Left ventricle myocardium inferior (tissue), 1 donor: ENCODE measurements at regions not wholly inside any gene's neighbourhood (a gene's known extent, or its start where the extent isn't known, plus 50 kb on each side); places are given as distances from the start of the nearest gene placed in this dataset.

Source experiments
- DNase-seq: peaks from one replicate; pipeline ENCODE4 v3.0.0-alpha.2; 2020
- H3K27ac ChIP-seq: fragments of 200-600 bp; replicated peaks from 2 replicates; pipeline ENCODE4 v1.8.0; 2021
- H3K27me3 ChIP-seq: fragments of 200-600 bp; 2 replicates; pipeline ENCODE4 v1.8.0; 2021; ENCODE audit warnings: low read depth
- H3K36me3 ChIP-seq: fragments of 200-600 bp; 2 replicates; pipeline ENCODE4 v1.8.0; 2021
- H3K4me1 ChIP-seq: fragments of 200-600 bp; 2 replicates; pipeline ENCODE4 v1.8.0; 2021
- H3K4me3 ChIP-seq: fragments of 200-600 bp; 2 replicates; pipeline ENCODE4 v1.8.0; 2021; ENCODE audit warnings: mild to moderate bottlenecking, moderate library complexity
- H3K9me3 ChIP-seq: fragments of 200-600 bp; replicated peaks from 2 replicates; pipeline ENCODE4 v1.8.0; 2021
- CTCF ChIP-seq: fragments of 200-600 bp; IDR thresholded peaks from 2 replicates; pipeline ENCODE4 v1.8.0; 2021; ENCODE audit warnings: antibody characterized with exemption, mild to moderate bottlenecking, borderline replicate concordance
- intact Hi-C: fragments of 100-400 bp; cut with micrococcal nuclease; formaldehyde crosslinking; loops from one replicate; pipeline ENCODE4 v1.11.0; 2022
- donor health status: DM: no; HTN: yes; CAD: no; lungs with severe emphysema.

DNA sequence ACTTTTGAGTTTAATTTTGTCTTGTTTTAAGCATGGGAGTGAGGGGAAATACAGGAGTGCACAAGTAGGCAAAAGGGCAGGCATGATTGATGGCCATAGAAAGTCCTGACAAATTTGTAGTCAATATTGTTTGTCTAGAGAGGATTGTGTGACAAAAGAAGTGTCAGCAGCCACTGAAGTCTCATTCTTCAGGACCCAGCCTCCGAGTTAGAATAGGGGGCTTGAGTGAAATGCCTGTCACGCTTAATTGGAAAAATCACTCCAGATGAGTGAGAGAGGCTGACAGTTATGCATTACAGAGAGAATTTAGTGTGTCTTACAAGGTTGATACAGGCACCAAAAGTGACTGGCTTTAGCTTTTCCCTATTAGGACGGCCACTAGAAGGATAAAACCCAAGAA is 81.9 kb upstream of the RPS23 start:
- H3K27ac ChIP-seq: no peak overlapping the region
- H3K9me3 ChIP-seq: no peaks in the 10 kb centered on the region
- peaks cover 28% of the 10 kb centered on the region for H3K4me1 ChIP-seq
- TF ChIP-seq CTCF: no peak
- no peak for DNase-seq
- intact Hi-C loops: no loop called here
- no peaks in the 10 kb centered on the region for H3K36me3 ChIP-seq
- H3K27me3 ChIP-seq: no peaks in the 10 kb centered on the region
- no peak overlapping the region for H3K4me3 ChIP-seq

- H3K4me1 ChIP-seq: peaks cover 28% of the 10 kb centered on the region
- intact Hi-C loops: loop anchor here (10.0 kb wide), 1 partner anchor 1206 kb away; no protein-coding TSS in a partner anchor
- H3K27ac ChIP-seq: peak overlapping the region; percentile 82
- no peaks in the 10 kb centered on the region for H3K36me3 ChIP-seq
- H3K27me3 ChIP-seq: no peaks in the 10 kb centered on the region
- H3K4me3 ChIP-seq: no peak overlapping the region
- no peak for TF ChIP-seq CTCF
- no peaks in the 10 kb centered on the region for H3K9me3 ChIP-seq
- DNase-seq: no peak
Measured at GRCh38 chr5:82359272-82359671, 81.1 kb upstream of the RPS23 start.

GRCh38 chr5:82358457-82358856 is 80.3 kb upstream of the RPS23 start:
- peaks cover 31% of the 10 kb centered on the region for H3K4me1 ChIP-seq
- no peaks in the 10 kb centered on the region for H3K27me3 ChIP-seq
- H3K9me3 ChIP-seq: no peaks in the 10 kb centered on the region
- no peaks in the 10 kb centered on the region for H3K36me3 ChIP-seq
- intact Hi-C loops: loop anchor here (10.0 kb wide), 1 partner anchor 1206 kb away; no protein-coding TSS in a partner anchor
- DNase-seq: no peak
- H3K4me3 ChIP-seq: no peak overlapping the region
- H3K27ac ChIP-seq: peak overlapping the region; percentile 82
- TF ChIP-seq CTCF: no peak

- Histone ChIP-seq H3K4me3 (peak overlapping the region; percentile 6), H3K4me1 (peaks cover 44% of the 10 kb centered on the region)
- intact Hi-C loops: loop anchor here (10.0 kb wide), 1 partner anchor 1208 kb away; no protein-coding TSS in a partner anchor
Measured at GRCh38 chr5:82356808-82357671, 78.9 kb upstream of the RPS23 start.

DNA sequence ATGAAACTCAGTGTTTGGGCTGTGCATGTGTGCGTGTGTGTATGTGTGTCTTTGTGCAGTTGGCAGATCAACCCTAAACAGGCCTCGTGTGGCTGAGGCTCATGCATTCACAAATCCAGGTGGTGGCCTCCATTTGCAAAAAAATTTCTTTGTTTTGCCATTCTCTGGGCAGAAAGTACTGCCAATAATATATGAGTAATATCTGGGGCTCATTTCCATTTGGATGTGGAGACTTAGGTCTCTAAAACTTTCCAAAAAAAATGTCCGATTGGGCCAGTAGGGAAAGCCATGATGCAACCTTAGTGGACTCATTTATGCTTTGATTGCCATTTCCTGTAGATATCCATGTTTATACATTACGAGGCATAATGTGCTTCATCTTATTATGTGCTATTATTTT is 77.9 kb upstream of the RPS23 start:
- Histone ChIP-seq H3K36me3 (no peaks in the 10 kb centered on the region), H3K4me3 (no peak overlapping the region), H3K9me3 (no peaks in the 10 kb centered on the region), H3K4me1 (peaks cover 46% of the 10 kb centered on the region), H3K27me3 (no peaks in the 10 kb centered on the region), H3K27ac (peak overlapping the region; percentile 82)
- intact Hi-C loops: loop anchor here (10.0 kb wide), 1 partner anchor 1209 kb away; no protein-coding TSS in a partner anchor
- DNase-seq: no peak
- no peak for TF ChIP-seq CTCF

More at GRCh38 chr5:82356808-82357671, 78.9 kb upstream of the RPS23 start:
- Histone ChIP-seq H3K27me3 (no peaks in the 10 kb centered on the region), H3K27ac (peak overlapping the region; percentile 82), H3K9me3 (no peaks in the 10 kb centered on the region), H3K36me3 (no peaks in the 10 kb centered on the region)
- DNase-seq: peak; percentile 78
- no peak for TF ChIP-seq CTCF
